Bone marrow (tissue), 2 donors: ENCODE measurements at regions not wholly inside any gene's neighbourhood (a gene's known extent, or its start where the extent isn't known, plus 50 kb on each side); places are given as distances from the start of the nearest gene placed in this dataset.

Experiments used
- DNase-seq, 2 donors: peaks; one replicate each; lab custom pipeline; 2025; lab: John Stamatoyannopoulos, UW

DNA sequence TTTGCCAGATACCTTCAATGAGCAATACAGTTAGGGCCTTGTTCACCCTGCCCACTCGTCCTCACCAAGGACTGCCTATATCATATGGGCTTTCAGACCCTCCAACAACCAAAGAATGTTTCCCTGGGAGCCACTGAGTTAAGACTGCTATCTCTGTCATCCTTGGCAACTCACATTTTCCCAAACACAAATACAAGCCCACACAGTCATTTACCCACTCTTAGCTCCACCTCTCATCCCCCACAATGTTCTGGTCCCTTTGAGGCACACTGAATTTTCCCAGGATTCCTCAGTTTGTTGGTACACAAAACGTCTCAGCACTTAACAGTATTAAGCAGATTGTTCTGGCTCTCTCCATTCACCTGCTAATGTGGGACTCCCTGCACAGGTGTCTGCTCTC lies 204.6 kb downstream of the TLE3 start:
- no peak for DNase-seq

DNA sequence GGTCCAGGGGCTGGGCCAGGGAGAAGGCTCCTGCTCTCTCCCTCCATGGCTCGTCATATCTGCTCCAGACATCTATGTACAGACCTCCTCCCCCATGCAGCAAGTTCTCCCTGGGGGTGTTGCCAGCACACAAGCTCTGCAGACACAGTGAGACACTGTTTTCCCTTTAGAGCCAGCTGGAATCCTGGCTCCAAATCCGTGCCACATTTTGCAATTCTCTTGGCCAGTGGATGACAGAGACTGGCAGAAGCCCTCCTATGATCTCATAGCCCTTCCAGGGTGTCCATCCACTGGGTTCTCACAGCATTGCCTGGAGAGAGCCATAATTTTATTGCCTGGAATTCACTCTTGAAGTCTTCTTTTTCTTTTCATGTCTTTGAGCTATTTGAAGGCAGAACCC lies 203.9 kb downstream of the TLE3 start:
- no peak for DNase-seq

DNA sequence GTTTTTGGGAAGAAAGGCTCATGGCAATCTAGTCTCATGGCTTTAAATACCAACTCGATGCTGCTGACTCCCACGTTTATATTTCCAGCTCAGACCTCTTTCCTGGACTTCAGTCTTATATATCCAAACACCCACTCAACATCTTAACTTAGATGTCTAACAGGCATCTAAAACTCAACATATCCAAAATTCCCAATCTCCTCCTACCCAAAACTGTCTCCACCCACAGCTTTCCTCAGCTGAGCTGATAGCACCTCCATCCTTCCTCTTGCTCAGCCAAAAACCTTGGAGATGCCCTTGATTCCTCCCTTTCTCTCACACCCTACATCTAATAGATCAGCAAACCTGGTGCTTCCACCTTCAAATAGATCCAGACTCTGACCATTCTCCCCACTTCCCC lies 202.5 kb downstream of the TLE3 start:
- DNase-seq = no peak

DNA sequence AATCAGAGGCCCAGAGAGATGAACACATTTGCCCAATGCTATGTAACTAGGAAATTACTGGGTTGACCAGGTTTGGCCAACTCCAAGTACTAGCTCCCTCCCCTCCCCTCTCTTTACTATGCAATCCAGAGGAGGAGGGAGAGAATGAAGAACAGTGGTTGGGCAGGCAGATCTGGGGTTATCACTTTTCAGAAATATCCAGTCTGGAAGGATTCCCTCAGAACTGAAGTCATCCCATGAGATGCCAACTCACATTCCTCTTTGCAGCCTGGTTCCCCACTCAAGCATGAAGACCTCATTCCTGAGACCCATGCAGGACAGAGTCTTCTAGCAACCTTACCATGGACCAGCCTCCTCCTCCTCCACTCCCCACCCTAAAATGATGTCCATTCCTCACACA lies 201.1 kb downstream of the TLE3 start:
- no peak for DNase-seq

DNA sequence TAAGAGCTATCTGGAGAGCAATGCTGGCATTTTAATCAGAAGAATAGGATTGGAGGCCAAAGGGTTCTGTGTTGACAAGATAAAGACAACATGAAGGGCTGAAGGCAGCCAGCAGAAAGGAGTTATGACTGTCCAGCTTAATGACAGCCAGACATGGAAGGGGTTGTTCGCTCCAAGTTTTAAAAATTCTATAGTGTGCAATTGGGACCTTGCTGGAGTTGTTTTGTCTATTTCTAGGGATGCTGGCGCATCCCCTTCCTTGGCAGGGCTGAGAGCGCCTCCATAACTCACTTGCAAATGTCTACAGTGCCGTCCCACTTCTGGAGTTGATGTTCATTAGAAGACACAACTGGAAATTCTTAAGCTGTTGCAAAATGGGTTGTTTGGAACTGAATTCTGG lies 200.7 kb downstream of the TLE3 start:
- DNase-seq = no peak

DNA sequence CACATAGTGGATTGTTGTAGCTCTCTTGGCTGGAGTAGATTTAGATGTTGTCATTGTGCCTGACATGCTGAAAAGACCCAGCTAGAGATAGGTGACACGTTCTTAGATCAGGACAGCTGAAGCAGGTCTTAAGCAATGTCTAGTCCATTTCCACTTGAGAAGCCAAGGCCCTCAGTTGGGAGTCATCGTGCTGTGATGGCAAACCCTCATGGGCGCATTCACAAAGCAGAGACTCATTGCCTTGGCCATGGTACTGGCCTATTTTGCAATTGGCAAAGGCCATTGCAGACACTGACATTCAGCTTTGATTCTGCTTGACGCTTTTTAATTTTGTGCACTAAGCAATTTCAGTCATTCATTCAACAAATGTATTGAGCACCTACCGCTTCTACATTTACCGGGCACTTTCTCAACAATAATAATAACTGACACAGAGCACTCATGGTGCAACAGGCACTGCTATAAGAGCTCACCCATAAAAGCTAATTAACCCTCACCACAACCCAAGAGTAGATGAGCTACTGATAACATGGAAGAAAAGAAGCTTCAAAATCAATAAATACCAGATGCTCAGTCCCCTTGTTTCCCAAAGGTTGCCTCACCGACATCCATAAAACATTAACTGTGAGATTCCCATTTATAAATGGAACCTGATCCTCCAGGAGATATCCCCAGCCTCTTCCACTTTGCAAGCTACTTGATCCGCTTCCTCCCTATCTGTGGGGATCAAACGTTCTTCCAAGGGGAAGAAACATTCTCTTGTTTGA lies 200.1 kb downstream of the TLE3 start:
- DNase-seq = no peak

DNA sequence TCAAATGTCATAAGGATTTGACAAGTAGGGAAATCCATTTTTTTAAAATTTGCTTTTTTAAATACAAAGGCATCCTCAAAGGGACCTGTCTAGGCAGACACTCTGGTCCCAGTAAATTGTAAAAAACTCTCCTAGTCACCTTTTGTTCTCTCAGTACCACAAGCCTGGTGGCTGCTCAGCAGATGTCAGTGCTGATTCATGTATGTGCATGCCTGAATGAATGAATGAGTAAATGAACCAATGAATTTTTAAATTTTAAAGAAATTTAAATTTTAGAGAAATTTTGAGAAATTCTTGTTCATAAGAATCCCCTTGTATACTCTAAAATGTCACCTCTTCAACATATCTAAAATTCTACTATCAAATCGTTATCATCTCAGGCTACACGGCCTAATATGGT lies 199.5 kb downstream of the TLE3 start:
- no peak for DNase-seq

DNA sequence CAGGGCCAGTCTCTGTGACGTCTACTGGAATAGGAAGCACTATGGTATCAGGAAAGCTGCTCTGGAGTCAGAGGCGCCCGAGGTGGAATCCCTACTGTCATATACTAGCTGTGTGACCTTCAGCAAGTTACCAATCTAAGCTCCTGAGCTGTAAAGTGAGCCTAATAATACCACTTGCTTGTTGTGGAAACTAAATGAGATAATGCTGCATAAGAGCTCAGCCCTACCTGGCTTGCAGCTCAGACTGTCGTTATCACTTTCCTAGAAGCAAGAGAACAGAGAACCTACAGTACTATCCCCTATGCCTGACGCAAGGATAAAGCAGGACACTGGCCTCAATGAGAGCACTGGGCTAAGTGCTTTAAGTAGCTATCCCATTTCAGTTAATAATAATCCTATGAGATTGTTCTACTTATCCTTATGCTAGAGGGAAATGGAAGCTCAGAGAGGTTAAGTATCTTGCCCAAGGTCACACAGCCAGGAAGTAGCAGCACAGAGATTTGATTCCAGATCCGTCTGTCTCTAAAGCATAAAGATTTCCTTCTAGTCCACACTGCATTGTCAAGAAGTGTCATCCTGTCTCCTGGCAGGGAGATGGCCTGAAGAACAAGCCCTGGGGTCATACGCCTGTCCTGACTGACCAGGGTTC lies 195.2 kb downstream of the TLE3 start:
- DNase-seq = no peak

DNA sequence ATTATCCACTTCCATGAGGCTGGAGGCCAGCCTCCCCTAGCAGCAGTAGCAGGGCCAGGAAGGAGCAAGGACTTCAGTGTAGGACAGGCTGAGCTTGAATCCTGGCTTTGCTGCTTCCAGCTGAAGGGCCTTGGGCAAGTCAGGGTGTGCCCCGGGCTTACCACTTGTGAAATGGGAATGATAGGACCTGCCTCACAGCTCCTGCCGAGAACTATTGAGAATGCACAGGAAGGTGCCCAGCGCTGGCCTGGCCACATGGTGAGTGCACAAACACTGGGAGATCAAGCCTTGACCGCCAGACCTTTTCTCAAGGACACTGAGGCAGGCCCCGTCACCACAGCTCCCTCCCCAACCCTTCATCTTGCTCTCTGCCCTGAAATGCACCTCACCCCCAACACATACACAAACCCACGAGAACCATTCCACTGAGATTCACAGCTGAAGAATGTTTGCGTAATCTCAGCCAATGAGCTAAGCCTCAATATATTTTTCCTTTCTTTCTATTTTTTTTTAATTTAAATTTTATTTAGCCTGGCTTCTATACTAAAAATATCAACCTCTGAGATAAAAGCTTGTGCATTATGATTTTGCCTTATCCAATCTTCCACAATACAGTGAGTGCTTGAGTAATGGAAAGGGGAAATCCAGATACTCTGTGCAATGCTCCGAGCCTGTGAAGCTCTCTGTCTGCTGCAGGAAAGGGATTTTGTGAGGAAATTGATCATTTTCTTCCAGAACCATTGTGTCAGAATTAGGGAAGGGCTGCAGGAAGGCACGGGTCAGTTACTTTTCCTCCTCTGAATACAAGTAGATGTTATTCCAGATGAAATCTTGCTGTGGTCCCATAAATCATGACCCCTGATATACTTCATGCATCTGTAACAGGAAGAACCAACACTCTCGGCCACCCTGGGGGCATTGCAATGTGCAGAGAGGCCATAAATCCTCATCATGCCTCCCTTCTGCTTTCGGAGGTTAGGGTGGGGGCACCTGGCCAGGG lies 193.9 kb downstream of the TLE3 start:
- no peak for DNase-seq

DNA sequence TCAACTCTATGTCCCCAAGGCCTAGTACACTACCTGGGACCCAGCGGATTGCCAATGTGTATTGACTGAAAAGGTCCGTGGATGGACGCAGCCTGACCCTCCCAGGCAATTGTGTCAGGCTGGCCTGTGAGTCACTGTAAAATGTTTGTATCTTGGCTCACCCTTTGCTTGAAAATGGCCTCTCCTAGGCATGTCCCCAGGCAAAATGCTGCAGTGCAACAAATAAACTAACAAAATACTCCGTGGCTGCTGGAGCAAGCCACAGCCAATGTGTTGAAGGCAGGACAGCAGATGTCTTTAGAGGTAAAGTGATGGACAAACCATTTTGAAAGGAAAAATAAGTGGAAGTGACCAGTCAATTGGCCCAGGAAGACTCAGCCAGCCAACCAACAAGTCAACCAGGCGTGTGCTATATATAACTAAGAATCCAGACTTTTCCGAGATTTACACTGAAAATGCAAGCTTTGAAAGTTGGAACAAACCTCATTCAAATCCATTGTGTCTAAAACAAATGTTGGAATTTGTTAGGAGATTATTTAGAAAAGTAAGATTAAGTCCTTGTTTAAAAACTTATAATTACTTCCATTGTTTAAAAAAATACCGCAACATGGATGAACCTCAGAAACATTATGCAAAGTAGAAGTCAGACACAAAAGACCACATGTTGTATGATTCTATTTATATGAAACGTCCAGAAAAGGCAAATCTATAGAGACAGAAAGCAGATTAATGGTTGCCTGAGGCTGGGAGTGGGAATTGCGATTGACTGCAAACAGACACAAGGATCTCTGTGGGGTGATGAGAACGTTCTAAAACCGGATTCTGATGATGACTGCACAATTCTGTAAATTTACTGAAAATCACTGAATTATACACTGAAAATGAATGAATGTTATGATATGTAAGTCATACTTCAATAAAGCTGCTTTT lies 191.2 kb downstream of the TLE3 start:
- DNase-seq = no peak

DNA sequence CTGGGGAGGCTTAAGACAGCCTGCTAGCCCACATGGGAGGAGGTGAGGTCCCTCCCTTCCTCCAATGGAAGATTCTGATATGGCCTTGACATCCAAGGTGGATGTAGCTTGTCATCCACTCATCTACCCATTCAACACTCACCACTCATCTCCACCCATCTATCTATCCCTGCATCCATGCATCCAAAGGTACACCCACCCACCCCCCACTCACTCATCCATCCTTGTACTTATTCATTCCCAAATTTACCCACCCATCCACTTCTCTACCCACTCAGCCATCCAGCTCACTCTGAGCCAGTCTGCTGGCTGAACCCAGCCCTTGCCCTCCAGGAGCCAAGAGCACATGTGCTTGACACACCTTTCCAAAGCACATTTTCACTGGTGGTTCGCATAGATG lies 189.7 kb downstream of the TLE3 start:
- DNase-seq = no peak

DNA sequence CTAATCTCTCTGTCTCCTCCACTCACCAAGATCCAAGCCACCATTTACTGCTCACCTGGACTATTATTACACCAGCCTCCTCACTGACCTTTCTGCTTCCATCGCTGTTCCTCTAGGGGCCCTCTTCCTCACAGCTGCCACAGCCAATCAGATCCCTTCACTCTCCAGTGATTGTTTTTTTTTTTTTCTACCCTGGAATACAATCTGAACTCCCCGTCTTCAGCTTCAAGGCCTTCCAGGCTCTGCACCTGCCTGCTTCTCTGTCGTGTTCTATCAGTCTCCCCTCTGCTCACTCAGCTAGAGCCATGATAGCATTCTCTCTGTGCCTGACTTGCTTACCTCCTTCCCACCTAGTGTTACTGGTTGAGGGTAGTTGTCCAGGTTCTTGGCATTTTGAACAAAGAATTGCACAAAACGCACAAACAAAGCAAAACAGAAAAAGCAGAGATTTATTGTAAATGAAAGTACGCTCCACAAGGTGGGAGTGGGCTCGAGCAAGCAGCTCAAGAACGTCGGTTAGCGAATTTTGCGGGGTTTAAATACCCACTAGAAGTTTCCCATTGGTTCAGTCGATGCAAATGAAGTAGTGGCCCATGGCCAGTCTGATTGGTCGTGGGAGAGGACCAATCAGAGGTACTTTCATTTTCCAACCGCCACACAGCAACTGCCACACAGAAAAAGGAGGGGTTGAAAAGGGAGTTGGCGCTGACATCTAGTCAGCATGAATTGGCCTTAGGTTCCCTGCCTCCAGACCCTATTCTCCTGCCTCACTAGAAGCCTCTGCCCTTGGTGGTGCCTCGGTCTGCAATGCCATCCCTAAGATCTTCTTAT lies 188.9 kb downstream of the TLE3 start:
- no peak for DNase-seq

DNA sequence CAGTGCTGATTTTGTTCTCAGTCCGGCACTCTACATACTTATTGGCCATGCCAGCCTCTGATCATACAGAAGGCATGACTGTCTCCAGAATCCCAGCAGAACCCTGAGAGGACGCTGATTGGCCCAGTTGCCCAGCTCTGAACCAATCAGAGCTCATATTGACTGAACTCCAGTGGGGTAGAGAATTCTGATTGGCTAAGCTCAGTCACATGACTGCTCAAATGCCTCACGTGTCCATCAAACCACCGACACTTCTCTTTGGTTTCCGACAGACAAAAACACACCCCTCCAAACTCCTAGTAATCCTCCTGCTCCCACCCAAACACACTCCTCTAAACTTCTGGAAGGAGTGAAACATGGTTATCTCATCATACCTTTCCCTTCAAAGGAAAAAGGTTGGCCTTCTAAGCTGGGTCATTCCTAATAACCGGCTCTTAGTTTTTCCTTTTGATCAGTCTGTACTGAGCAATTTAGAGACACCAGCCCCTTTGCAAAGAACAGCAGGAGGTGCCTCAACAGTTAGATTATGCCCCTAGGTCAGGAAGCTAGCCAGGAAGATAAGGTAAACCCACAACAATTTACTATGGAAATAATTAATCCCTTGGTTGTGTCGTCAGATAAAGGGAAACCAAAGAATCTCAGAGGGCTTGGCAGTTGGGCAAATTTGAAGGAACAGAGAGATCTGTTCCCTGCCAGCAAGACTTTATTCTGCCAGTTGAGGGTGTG lies 187.8 kb downstream of the TLE3 start:
- no peak for DNase-seq

DNA sequence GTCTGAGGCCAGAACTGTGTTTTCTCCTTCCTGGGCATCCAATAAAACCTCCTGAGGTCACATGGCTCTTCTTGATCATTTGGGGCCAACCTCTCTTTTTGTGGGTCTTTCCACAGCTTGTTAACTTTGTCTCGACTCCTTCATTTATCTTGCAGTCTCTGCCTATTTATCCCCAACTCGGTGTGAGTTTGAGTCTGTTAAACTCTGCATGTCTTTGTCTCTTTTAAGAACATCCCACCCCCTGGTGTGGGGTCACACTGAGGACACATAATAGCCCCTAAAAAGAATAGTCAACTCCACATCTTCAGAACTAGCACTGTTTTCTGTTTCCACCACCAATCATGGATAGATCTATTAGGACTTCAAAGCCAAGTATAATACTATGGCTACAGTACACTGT lies 187.2 kb downstream of the TLE3 start:
- no peak for DNase-seq

DNA sequence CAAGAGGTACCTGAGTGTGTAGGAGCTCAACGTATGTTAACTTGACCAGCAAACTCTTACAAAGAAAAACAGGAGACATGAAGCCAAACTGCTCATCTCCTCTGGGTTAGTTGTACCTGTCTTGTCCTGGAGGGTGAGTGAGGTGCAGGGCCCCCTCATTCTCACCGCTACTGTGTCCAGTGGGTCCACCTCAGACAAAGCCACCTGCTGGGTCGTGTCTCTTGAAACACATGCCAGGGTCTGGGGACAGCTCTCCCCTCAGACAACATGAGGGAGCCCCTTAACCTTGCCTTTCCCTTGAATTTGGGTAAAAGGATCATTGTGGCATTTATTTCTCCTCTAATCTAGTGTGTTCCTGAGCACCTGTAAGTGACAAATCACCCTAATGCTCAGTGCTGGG lies 185.6 kb downstream of the TLE3 start:
- no peak for DNase-seq

DNA sequence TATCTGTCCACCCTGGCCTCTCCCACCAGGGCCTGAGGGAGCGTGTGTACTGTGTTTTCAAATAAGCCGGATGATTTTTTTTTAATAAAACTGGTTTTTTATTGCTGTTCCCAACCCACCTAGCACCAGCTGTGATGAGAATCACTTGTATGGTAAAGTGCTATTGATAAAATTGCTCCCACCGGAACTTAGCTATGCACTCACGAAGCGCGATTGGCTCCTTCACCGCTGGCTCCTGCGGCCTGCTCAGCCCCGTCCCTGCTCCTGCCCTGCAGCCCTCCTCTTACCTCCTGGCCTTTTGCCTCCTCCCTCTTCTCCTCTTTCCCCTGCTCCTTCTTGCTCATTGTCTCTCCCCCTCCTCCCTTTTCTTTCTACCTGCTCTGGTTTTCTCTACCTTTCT lies 183.7 kb downstream of the TLE3 start:
- DNase-seq = no peak

DNA sequence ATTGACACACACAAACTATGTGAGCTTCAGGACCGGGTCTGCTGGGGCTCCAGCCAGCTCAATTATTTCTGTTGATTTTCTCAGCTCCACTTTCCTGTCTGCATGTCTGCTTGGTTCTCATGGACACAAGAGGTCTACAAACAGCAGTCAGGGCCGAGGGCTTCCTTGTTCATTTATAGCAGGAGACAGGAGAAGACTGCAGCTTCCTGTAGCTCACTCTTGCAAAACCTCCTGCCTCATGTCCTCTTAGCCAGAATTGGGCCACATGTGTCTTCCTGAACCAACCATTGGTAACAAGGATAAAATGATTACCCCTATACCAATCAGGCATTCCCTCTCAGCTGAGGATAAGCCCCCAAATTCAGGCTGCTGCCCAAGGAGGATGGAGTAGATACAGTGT lies 182.8 kb downstream of the TLE3 start:
- DNase-seq = no peak

DNA sequence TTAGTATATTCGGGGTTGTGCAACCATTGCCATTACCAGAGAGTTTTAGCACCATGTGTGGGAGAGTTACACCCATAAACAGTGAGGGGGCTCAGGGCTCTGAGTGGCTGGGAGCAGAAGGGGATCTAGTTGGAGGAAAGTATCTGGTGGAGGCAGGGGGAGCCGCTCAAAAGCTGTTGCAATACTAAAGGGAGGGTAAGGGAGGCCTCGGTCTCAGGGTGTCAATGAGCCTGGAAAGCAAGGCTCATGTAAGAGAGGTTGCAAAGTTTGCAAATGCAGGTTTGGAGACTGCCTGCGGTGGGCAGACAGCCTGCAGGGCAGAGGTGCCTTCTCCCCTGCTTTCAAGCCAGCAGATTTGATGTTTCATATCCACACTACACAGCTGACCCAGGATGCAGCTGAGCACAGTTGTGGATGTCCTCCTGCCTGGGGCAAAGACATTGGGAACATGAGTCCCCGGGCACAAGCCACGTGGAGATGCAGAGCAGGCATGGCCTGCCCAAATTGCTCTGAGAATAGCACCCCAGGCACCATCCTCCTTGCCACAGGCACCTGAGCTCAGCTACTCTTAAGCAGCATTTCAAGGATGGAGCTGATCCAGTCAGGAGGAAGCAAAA lies 181.4 kb downstream of the TLE3 start:
- no peak for DNase-seq

DNA sequence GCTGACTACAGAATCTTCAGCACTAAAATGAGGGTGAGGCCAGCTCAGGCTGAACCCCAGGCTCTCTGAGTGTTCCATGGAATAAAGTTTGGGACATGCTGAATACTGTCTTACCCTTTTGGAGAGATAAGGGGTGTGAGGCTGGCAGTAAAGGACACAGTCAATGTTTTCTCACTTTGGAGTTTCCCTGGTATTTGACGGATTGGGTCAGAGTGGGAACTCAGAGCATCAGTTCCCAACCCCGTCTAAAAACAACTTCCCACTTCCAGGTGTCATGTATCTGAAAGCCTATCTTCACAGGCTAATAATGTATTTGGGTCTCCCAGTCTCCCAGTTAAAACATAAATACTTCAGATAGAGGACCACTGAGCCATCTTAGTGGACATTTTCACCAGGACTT lies 180.7 kb downstream of the TLE3 start:
- no peak for DNase-seq

DNA sequence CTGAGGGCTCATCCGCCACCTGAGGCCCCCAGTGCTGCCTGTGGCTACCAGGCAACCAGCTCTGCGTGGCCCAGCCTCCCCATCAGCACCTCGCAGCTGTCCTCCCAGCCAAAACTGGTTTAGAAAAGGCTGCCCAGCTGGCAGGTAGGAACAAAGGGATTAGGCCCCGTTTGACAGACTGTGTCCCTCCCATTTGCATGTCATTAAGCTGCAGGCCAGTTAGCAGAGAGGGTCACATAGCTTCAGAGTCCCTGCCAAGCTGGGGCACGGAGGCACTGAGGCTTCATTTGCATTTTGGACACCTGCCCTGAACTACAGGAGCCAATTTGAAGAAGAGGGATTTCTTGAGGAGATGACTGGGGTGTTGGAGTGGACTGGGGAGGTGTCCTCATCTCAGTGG lies 177.9 kb downstream of the TLE3 start:
- no peak for DNase-seq
